H1 (cell line): ENCODE measurements at regions not wholly inside any gene's neighbourhood (a gene's known extent, or its start where the extent isn't known, plus 50 kb on each side); places are given as distances from the start of the nearest gene placed in this dataset.

Source experiments
- CTCF ChIA-PET: fragments of 300-600 bp; sonication (Branson Sonifier 250); formaldehyde crosslinking; loops from one replicate; lab custom pipeline; 2021; ENCODE audit not compliant: partially characterized antibody; lab: Charles Lee
- POLR2A ChIA-PET: fragments of 300-600 bp; sonication (Branson Sonifier 250); formaldehyde crosslinking; loops from one replicate; lab custom pipeline; 2021; ENCODE audit warnings: inconsistent platforms; ENCODE audit not compliant: partially characterized antibody; lab: Charles Lee
- DNase-seq, 2 experiments: peaks; one replicate each; pipeline versions ENCODE4 v3.0.0 to v3.0.0-alpha.2; 2010 to 2022; ENCODE audit warnings: low spot score in 2 of 2, low read depth in 1 of 2, mixed read lengths in 1 of 2
- FAIRE-seq: peaks from 2 replicates; lab custom pipeline; 2011; peaks lifted over from hg19 to GRCh38; lab: Jason Lieb, UNC
- H2AFZ ChIP-seq: 2 replicates; pipeline ENCODE4 v1.8.1; 2012; ENCODE audit warnings: low read length, inconsistent platforms
- H2AK5ac ChIP-seq: 2 replicates; pipeline ENCODE4 v1.6.1; 2013; ENCODE audit warnings: low read depth, low read length
- H2BK120ac ChIP-seq: replicated peaks from 2 replicates; pipeline ENCODE3; 2013; ENCODE audit warnings: low read depth, low read length, inconsistent platforms
- H2BK12ac ChIP-seq: 2 replicates; pipeline ENCODE4 v1.6.1; 2013; ENCODE audit warnings: low read depth, low read length
- H2BK15ac ChIP-seq: 2 replicates; pipeline ENCODE4 v1.6.1; 2013; ENCODE audit warnings: low read length
- H2BK20ac ChIP-seq: 2 replicates; pipeline ENCODE4 v1.6.1; 2013; ENCODE audit warnings: low read length
- H2BK5ac ChIP-seq: 2 replicates; pipeline ENCODE4 v1.6.1; 2013; ENCODE audit warnings: low read depth, low read length
- H3K14ac ChIP-seq: 2 replicates; pipeline ENCODE4 v1.6.1; 2013; ENCODE audit warnings: inconsistent platforms; ENCODE audit not compliant: insufficient read length
- H3K18ac ChIP-seq: 2 replicates; pipeline ENCODE4 v1.6.1; 2013; ENCODE audit warnings: low read length; ENCODE audit errors: extremely low read depth
- H3K23ac ChIP-seq: 2 replicates; pipeline ENCODE4 v1.6.1; 2013; ENCODE audit warnings: inconsistent platforms; ENCODE audit not compliant: insufficient read length
- H3K23me2 ChIP-seq: 2 replicates; pipeline ENCODE4 v1.6.1; 2013; ENCODE audit warnings: low read depth, low read length
- H3K27ac ChIP-seq: 2 replicates; pipeline ENCODE4 v1.6.1; 2011; ENCODE audit warnings: low read depth, low read length, inconsistent platforms
- H3K27me3 ChIP-seq, 4 experiments: replicated peaks in 1 of 4; 1 replicate in 1 of 4; 2 replicates in 3 of 4; pipeline versions ENCODE4 v1.6.1 to v1.8.1; 2011 to 2013; ENCODE audit warnings: low read length in 3 of 4, mild to moderate bottlenecking in 3 of 4, inconsistent platforms in 2 of 4, mixed read lengths in 2 of 4, moderate library complexity in 1 of 4; ENCODE audit not compliant: control insufficient read depth in 3 of 4, insufficient read depth in 3 of 4; ENCODE audit errors: extremely low read depth in 1 of 4
- H3K36me3 ChIP-seq, 4 experiments: 2 replicates each; pipeline versions ENCODE4 v1.6.1 to v1.8.1; 2011 to 2013; ENCODE audit warnings: mild to moderate bottlenecking in 4 of 4, low read length in 3 of 4, moderate library complexity in 2 of 4, control low read depth in 1 of 4, inconsistent platforms in 1 of 4; ENCODE audit not compliant: insufficient read depth in 4 of 4, control insufficient read depth in 2 of 4
- H3K4ac ChIP-seq: replicated peaks from 2 replicates; pipeline ENCODE3; 2013; ENCODE audit warnings: low read length, low read depth, mixed read lengths, inconsistent platforms; ENCODE audit not compliant: insufficient read length
- H3K4me1 ChIP-seq, 4 experiments: replicated peaks in 1 of 4; 1 replicate in 1 of 4; 2 replicates in 3 of 4; pipeline versions ENCODE4 v1.6.1 to v1.8.1; 2011 to 2013; ENCODE audit warnings: low read length in 3 of 4, inconsistent platforms in 2 of 4, mixed read lengths in 1 of 4; ENCODE audit not compliant: insufficient read depth in 4 of 4, control insufficient read depth in 3 of 4
- H3K4me2 ChIP-seq, 2 experiments: 2 replicates each; pipeline versions ENCODE4 v1.6.1 to v1.8.1; 2011 to 2013; ENCODE audit warnings: low read depth in 2 of 2, low read length in 2 of 2, control low read depth in 1 of 2, inconsistent platforms in 1 of 2, mild to moderate bottlenecking in 1 of 2; ENCODE audit not compliant: insufficient read depth in 1 of 2
- H3K4me3 ChIP-seq, 4 experiments: fragments of 200-600, 300-600 bp in 1 of 4; sonication (generic), shearing (Covaris generic), sonication (Bioruptor Twin) in 1 of 4; 2 replicates each; pipeline versions ENCODE4 v1.5.1 to v1.8.1; 2011 to 2016; ENCODE audit warnings: low read length in 4 of 4, low read depth in 3 of 4, control low read depth in 2 of 4, inconsistent platforms in 2 of 4, mild to moderate bottlenecking in 2 of 4, mixed read lengths in 1 of 4, moderate library complexity in 1 of 4; ENCODE audit not compliant: insufficient read depth in 2 of 4; ENCODE audit errors: extremely low read depth in 1 of 4
- H3K56ac ChIP-seq: replicated peaks from 2 replicates; pipeline ENCODE3; 2013; ENCODE audit warnings: low read depth, mild to moderate bottlenecking, mixed read lengths, low read length, inconsistent platforms; ENCODE audit not compliant: insufficient read length
- H3K79me1 ChIP-seq: 2 replicates; pipeline ENCODE4 v1.6.1; 2013; ENCODE audit warnings: low read depth, low read length, control low read depth
- H3K79me2 ChIP-seq, 2 experiments: 2 replicates each; pipeline versions ENCODE4 v1.6.1 to v1.8.1; 2012 to 2013; ENCODE audit warnings: low read length in 2 of 2, mild to moderate bottlenecking in 2 of 2, inconsistent platforms in 1 of 2; ENCODE audit not compliant: insufficient read depth in 2 of 2, control insufficient read depth in 1 of 2
- H3K9ac ChIP-seq, 4 experiments: replicated peaks in 1 of 4; 1 replicate in 1 of 4; 2 replicates in 3 of 4; pipeline versions ENCODE4 v1.6.1 to v1.8.1; 2011 to 2013; ENCODE audit warnings: low read depth in 3 of 4, low read length in 3 of 4, control low read depth in 2 of 4, mild to moderate bottlenecking in 2 of 4, moderate library complexity in 2 of 4, inconsistent platforms in 1 of 4; ENCODE audit errors: extremely low read depth in 1 of 4
- H3K9me3 ChIP-seq, 2 experiments: 2 replicates each; pipeline versions ENCODE4 v1.6.1 to v1.8.1; 2012 to 2013; ENCODE audit warnings: mild to moderate bottlenecking in 2 of 2, moderate library complexity in 2 of 2, control low read depth in 1 of 2, inconsistent platforms in 1 of 2, low read depth in 1 of 2, low read length in 1 of 2, mixed read lengths in 1 of 2; ENCODE audit not compliant: insufficient read depth in 2 of 2
- H4K20me1 ChIP-seq, 2 experiments: replicated peaks in 1 of 2; 2 replicates each; pipeline versions ENCODE3 to v1.8.1; 2011 to 2013; ENCODE audit warnings: inconsistent platforms in 2 of 2, low read length in 2 of 2, mild to moderate bottlenecking in 1 of 2; ENCODE audit not compliant: insufficient read depth in 2 of 2, control insufficient read depth in 1 of 2
- H4K5ac ChIP-seq: 2 replicates; pipeline ENCODE4 v1.6.1; 2013; ENCODE audit warnings: low read length, low read depth, mixed read lengths, inconsistent platforms; ENCODE audit not compliant: insufficient read length
- H4K8ac ChIP-seq: 2 replicates; pipeline ENCODE4 v1.8.0; 2013; ENCODE audit warnings: mild to moderate bottlenecking, moderate library complexity, low read length, inconsistent platforms; ENCODE audit not compliant: insufficient read depth; ENCODE audit errors: extremely low read depth
- H4K91ac ChIP-seq: replicated peaks from 2 replicates; pipeline ENCODE3; 2013; ENCODE audit warnings: low read length, mixed read lengths, inconsistent platforms; ENCODE audit not compliant: insufficient read length
- BCL11A ChIP-seq, 2 experiments: IDR thresholded peaks; one replicate each; pipeline ENCODE4 v1.6.1; 2011; ENCODE audit warnings: low read depth in 2 of 2, low read length in 2 of 2, mild to moderate bottlenecking in 2 of 2
- CHD1 ChIP-seq: IDR thresholded peaks from 2 replicates; pipeline ENCODE4 v1.6.1; 2012; ENCODE audit warnings: low read depth, low read length, improper control_type of control experiment
- EGR1 ChIP-seq: IDR thresholded peaks from 2 replicates; pipeline ENCODE4 v1.6.1; 2011; ENCODE audit warnings: low read depth, low read length, borderline replicate concordance
- HDAC2 ChIP-seq, 2 experiments: fragments of 300-600 bp in 1 of 2; sonication (generic) in 1 of 2; IDR thresholded peaks; 2 replicates each; pipeline ENCODE4 v1.6.1; 2011 to 2012; ENCODE audit warnings: low read depth in 2 of 2, low read length in 2 of 2, mild to moderate bottlenecking in 2 of 2, moderate library complexity in 2 of 2, borderline replicate concordance in 1 of 2, inconsistent platforms in 1 of 2
- HDAC6 ChIP-seq: IDR thresholded peaks from one replicate; pipeline ENCODE4 v1.7.1; 2012; ENCODE audit warnings: low read depth, mild to moderate bottlenecking, inconsistent platforms, low read length, moderate library complexity
- NRF1 ChIP-seq: IDR thresholded peaks from 2 replicates; pipeline ENCODE4 v1.6.1; 2011; ENCODE audit warnings: mild to moderate bottlenecking, low read depth, low read length, improper control_type of control experiment
- POU5F1 ChIP-seq: IDR thresholded peaks from 2 replicates; pipeline ENCODE4 v1.6.1; 2011; ENCODE audit warnings: low read depth, mild to moderate bottlenecking, low read length, moderate library complexity
- SIRT6 ChIP-seq: IDR thresholded peaks from one replicate; pipeline ENCODE4 v1.7.1; 2012; ENCODE audit warnings: low read length, inconsistent platforms
- SP2 ChIP-seq: IDR thresholded peaks from 2 replicates; pipeline ENCODE4 v1.6.1; 2012; ENCODE audit warnings: mild to moderate bottlenecking, low read length, inconsistent platforms
- SUZ12 ChIP-seq: fragments of 200-600 bp; sonication (generic); IDR thresholded peaks from 2 replicates; pipeline ENCODE4 v1.6.1; 2012; ENCODE audit warnings: mild to moderate bottlenecking, inconsistent platforms, low read length, moderate library complexity, mixed read lengths
- TAF7 ChIP-seq: optimal IDR thresholded peaks from 2 replicates; pipeline ENCODE3; 2011; ENCODE audit warnings: low read depth, mild to moderate bottlenecking, inconsistent platforms, low read length, moderate library complexity, borderline replicate concordance
- TEAD4 ChIP-seq: IDR thresholded peaks from 2 replicates; pipeline ENCODE4 v1.6.1; 2012; ENCODE audit warnings: low read depth, low read length, inconsistent platforms, mixed read lengths
- WGBS, 2 experiments: shearing (Covaris generic) in 1 of 2; methylation state at CpG; one replicate each; pipeline versions ENCODE4 v1.1.6 to v1.1.7; 2013 to 2015; ENCODE audit warnings: low lambda C conversion rate in 2 of 2, mixed read lengths in 2 of 2, inconsistent platforms in 1 of 2, low coverage in 1 of 2, missing lambda C conversion rate in 1 of 2; ENCODE audit not compliant: insufficient replicate concordance in 2 of 2, insufficient coverage in 1 of 2, insufficient read length in 1 of 2; ENCODE audit errors: extremely low coverage in 1 of 2, missing lambda C conversion rate in 1 of 2; 5-methylcytosine and 5-hydroxymethylcytosine counted together
- TF ChIP-seq, protein P1 (sequence below): IDR thresholded peaks from 2 replicates; pipeline ENCODE4 v1.6.1; 2012; ENCODE audit warnings: inconsistent platforms
- TF ChIP-seq, protein P2 (sequence below): IDR thresholded peaks from 2 replicates; pipeline ENCODE4 v1.6.1; 2012; ENCODE audit warnings: low read length, inconsistent platforms

DNA sequence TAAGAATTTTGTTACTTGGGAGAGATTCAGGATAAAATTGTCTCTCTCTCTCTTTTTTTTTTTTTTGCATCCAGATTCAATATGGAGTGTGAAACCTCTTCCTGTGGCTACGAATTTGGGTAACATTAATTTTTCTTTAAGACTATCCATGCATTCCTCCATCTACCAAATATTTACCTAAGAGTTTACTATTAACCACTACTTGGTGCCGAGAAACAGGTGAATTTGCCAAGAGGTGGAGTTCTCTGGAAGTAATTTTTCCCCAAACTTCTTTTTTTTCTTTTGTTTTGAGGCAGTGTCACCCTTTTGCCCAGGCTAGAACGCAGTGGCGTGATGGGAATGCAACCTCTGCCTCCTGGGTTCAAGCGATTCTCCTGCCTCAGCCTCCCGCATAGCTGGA, 206.3 kb upstream of the VLDLR start:
- Histone ChIP-seq H2BK20ac (no peak overlapping the region), H4K91ac (no peak overlapping the region), H3K4me3 (no peak overlapping the region), H3K79me1 (no peaks in the 10 kb centered on the region), H3K4me1 (peaks cover 2 to 16% (median 9%) of the 10 kb centered on the region in 4 experiments; a peak in 4 of 7 replicates), H3K23me2 (no peaks in the 10 kb centered on the region), H3K36me3 (no peaks in the 10 kb centered on the region), H3K27me3 (no peaks in the 10 kb centered on the region), H3K9me3 (no peaks in the 10 kb centered on the region; a peak in 1 of 4 replicates), H2BK120ac (no peak overlapping the region), H3K79me2 (no peaks in the 10 kb centered on the region), H2AK5ac (no peak overlapping the region), H2BK15ac (no peak overlapping the region), H3K14ac (no peak overlapping the region), H4K8ac (no peak overlapping the region), H3K56ac (no peak overlapping the region), H4K5ac (no peak overlapping the region), H3K4ac (no peak overlapping the region), H2BK5ac (no peak overlapping the region), H3K9ac (no peak overlapping the region), H2AFZ (no peak overlapping the region), H4K20me1 (no peaks in the 10 kb centered on the region), H3K27ac (no peak overlapping the region), H3K18ac (no peak overlapping the region), H3K4me2 (no peak overlapping the region), H2BK12ac (no peak overlapping the region), H3K23ac (no peak overlapping the region)
- POLR2A ChIA-PET = no interaction called here
- CTCF ChIA-PET = no interaction called here
- no peak for FAIRE-seq
- no peak for DNase-seq
- 92% methylated on average over 6 of the region's 6 CpGs; no CpG with 5 or more reads in 1 of the 2 experiments for WGBS, 2 experiments
- TF ChIP-seq EGR1 = no peak
- no peak for TF ChIP-seq SIRT6
- TF ChIP-seq TEAD4 = no peak
- no peak for TF ChIP-seq BCL11A (IDR thresholded peaks at IDR 0.05; ENCODE audit: low read depth in 2 of 2, low read length in 2 of 2)
- TF ChIP-seq HDAC6 = no peak
- TF ChIP-seq, protein P1, sequence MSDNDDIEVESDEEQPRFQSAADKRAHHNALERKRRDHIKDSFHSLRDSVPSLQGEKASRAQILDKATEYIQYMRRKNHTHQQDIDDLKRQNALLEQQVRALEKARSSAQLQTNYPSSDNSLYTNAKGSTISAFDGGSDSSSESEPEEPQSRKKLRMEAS = no peak
- no peak for TF ChIP-seq POU5F1
- TF ChIP-seq SP2 = no peak
- TF ChIP-seq HDAC2 (IDR thresholded peaks at IDR 0.05; ENCODE audit: borderline replicate concordance in 1 of 2, low read depth in 2 of 2, low read length in 2 of 2) = no peak
- no peak for TF ChIP-seq NRF1
- TF ChIP-seq, protein P2, sequence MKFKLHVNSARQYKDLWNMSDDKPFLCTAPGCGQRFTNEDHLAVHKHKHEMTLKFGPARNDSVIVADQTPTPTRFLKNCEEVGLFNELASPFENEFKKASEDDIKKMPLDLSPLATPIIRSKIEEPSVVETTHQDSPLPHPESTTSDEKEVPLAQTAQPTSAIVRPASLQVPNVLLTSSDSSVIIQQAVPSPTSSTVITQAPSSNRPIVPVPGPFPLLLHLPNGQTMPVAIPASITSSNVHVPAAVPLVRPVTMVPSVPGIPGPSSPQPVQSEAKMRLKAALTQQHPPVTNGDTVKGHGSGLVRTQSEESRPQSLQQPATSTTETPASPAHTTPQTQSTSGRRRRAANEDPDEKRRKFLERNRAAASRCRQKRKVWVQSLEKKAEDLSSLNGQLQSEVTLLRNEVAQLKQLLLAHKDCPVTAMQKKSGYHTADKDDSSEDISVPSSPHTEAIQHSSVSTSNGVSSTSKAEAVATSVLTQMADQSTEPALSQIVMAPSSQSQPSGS = no peak
- TF ChIP-seq SUZ12 = no peak
- TF ChIP-seq TAF7 = no peak
- TF ChIP-seq CHD1 = no peak
